Retinal pigment epithelial cell (primary cell): ENCODE measurements at regions not wholly inside any gene's neighbourhood (a gene's known extent, or its start where the extent isn't known, plus 50 kb on each side); places are given as distances from the start of the nearest gene placed in this dataset.

Experiments
- DNase-seq: peaks from one replicate; pipeline ENCODE4 v3.0.0-alpha.2; 2010; ENCODE audit warnings: low read depth
- H3K4me3 ChIP-seq: 2 replicates; pipeline ENCODE4 v1.5.1; 2011; ENCODE audit warnings: mild to moderate bottlenecking, low read length, control low read depth, moderate library complexity
- CTCF ChIP-seq: conservative IDR thresholded peaks from 2 replicates; pipeline ENCODE4 v1.5.1; 2011; ENCODE audit warnings: low read depth, low read length, control low read depth, inconsistent platforms

DNA sequence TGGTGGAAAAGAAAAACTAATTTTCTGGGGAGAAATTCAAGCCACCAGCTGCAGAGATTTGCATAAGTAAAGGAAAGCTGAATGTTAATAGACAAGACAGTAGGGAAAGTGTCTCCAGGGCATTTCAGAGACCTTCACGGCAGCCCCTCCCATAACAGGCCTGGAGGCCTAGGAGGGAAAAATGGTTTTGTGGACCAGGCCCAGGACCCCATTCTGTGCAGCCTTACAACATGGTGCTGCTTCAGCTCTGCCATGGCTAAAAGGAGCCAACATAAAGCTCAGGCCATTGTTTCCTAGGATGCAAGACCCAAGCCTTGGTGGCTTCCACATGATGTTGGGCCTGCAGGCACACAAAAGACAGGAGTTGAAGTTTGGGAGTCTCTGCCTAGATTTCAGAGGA, 697.1 kb downstream of the SOCS6 start:
- TF ChIP-seq CTCF: no peak
- H3K4me3 ChIP-seq: no peak overlapping the region
- DNase-seq: no peak

DNA sequence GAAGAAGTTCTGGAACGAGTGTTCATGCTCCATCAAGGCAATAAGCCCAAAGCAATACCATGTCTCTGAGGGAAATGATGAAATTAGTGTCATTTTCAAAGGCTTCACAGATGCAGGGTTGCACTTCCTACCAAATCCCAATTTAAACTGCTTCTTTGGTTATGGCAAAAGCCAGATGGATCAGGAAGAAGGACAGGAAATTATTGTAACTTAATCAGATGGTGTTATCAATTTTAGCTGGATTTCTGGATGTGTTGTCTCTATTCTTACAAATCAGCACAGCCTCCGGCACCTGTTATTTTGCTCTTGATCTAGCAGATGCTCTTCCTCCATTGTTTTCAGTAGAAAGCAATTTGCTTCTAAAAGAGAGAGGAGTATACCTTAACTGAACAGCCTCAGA, 693.4 kb downstream of the SOCS6 start:
- H3K4me3 ChIP-seq: no peak overlapping the region
- no peak for DNase-seq
- no peak for TF ChIP-seq CTCF

- no peak for TF ChIP-seq CTCF
- no peak for DNase-seq
- no peak overlapping the region for H3K4me3 ChIP-seq
Measured at GRCh38 chr18:70981400-70982140, 692.7 kb downstream of the SOCS6 start.

DNA sequence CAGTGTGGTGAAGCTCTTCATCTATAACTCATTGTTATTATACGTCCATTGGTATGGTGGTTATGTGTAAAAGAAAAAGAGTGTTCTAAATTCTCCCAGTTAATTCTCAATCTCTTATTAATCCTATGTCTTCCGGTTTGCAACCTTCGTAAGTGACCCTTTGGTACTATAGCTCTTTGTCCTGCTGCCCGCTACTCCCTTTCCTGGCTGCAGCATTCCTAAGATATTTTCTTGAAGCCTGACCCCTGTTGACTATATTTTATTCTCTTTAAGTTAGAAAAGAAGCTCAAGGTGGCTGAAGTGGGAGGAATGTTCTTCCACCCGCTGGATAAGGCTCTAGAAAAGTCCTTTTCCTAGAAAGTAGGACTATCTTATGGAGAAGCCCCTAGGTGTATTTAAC, 684.8 kb downstream of the SOCS6 start:
- TF ChIP-seq CTCF: no peak

DNA sequence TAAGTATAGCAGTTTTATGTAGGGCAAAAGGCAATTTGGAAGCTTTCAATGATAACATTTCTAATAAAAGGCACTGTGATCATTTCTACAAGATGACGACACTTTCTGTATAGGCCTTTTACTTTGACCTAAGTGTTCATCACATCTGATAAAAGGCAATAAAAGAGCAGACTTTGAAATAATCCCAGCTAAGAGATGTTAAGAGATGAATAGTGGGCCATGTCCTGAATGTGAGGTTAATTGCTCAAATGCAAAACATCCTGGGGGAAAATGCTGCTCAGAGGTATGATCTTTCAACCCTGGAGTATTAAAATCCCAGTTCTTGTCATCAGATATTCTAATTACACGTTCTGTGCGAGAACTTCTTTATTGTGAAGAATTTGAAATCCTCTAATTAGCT, 677.6 kb downstream of the SOCS6 start:
- no peak for DNase-seq
- TF ChIP-seq CTCF: no peak
- no peak overlapping the region for H3K4me3 ChIP-seq

More for the DNA sequence above, 684.8 kb downstream of the SOCS6 start:
- H3K4me3 ChIP-seq: no peak overlapping the region
- DNase-seq: peak; percentile 55

- DNase-seq: no peak
- H3K4me3 ChIP-seq: no peak overlapping the region
- no peak for TF ChIP-seq CTCF
Measured at GRCh38 chr18:70961939-70962338, 673.1 kb downstream of the SOCS6 start.

DNA sequence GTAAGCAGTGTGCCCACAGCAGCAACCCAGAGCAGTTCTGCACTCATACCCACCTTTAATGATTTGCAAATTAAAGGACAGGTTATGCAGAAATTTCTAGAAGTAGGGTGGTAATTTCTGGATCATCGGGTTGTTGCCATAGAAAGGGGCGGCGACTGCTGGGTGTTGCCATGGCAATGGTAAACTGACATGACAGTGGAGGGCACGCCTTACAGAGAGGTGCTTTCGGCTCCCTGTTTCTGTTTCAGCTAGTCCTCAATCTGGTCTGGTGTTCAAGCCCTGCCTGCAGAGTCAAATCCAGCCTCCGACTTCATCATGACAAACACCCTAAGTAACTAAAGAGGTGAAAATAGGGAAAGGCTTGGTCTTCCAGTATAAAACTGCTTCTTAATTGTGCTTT, 667.7 kb downstream of the SOCS6 start:
- TF ChIP-seq CTCF: no peak
- no peak for DNase-seq
- H3K4me3 ChIP-seq: no peak overlapping the region
